ENCODE measurements at regions not wholly inside any gene's neighbourhood (a gene's known extent, or its start where the extent isn't known, plus 50 kb on each side); places are given as distances from the start of the nearest gene placed in this dataset.
A peak's percentile ranks its signal among the peaks of the same experiment; 100 is the strongest.
"Not testable (repeated sequence)": the region's sequence is repeated elsewhere in the genome, so short reads cannot be mapped to it uniquely, and the experiment has no call there.

GRCh38 chr2:37735524-37735910 lies 64.1 kb upstream of the CDC42EP3 start:
- not testable (repeated sequence) for H3K27ac Mint-ChIP-seq; H3K9me3 Mint-ChIP-seq; H3K36me3 Mint-ChIP-seq (ENCODE audit: low read depth); H3K4me3 Mint-ChIP-seq; H3K9me3 ChIP-seq (ENCODE audit: control insufficient read depth, low read length); H3K27me3 ChIP-seq (ENCODE audit: control insufficient read depth, insufficient read depth, low read length, poor library complexity, severe bottlenecking); H3K4me3 ChIP-seq (ENCODE audit: low read length); H3K36me3 ChIP-seq (ENCODE audit: control insufficient read depth, insufficient read depth, low read length); H3K27me3 Mint-ChIP-seq (ENCODE audit: insufficient read depth); H3K27ac ChIP-seq (ENCODE audit: low read depth, low read length); DNase-seq; H3K4me1 ChIP-seq (ENCODE audit: control insufficient read depth, insufficient read depth, low read length); H3K9ac ChIP-seq (ENCODE audit: extremely low read depth, low read length, poor library complexity, severe bottlenecking)
- peaks cover 19% of the 10 kb centered on the region for H3K4me1 Mint-ChIP-seq

- Mint-ChIP-seq H3K4me1 (peaks cover 19% of the 10 kb centered on the region), H3K27ac (peak overlapping the region; percentile 4), H3K36me3 (ENCODE audit: low read depth) (no peaks in the 10 kb centered on the region), H3K4me3 (no peak overlapping the region), H3K27me3 (ENCODE audit: insufficient read depth) (peaks cover 9% of the 10 kb centered on the region), H3K9me3 (peaks cover 2% of the 10 kb centered on the region)
- no peak overlapping the region for H3K27ac ChIP-seq (ENCODE audit: low read depth, low read length)
- no peak overlapping the region for H3K9ac ChIP-seq (ENCODE audit: extremely low read depth, low read length, poor library complexity, severe bottlenecking)
- H3K27me3 ChIP-seq (ENCODE audit: control insufficient read depth, insufficient read depth, low read length, poor library complexity, severe bottlenecking): no peaks in the 10 kb centered on the region
- H3K9me3 ChIP-seq (ENCODE audit: control insufficient read depth, low read length): no peaks in the 10 kb centered on the region
- peaks cover 4% of the 10 kb centered on the region for H3K4me1 ChIP-seq (ENCODE audit: control insufficient read depth, insufficient read depth, low read length)
- DNase-seq: no peak
- TF ChIP-seq CTCF (conservative IDR thresholded peaks at IDR 0.05): no peak
- H3K36me3 ChIP-seq (ENCODE audit: control insufficient read depth, insufficient read depth, low read length): no peaks in the 10 kb centered on the region
- H3K4me3 ChIP-seq (ENCODE audit: low read length): peak overlapping the region; percentile 6
Measured at GRCh38 chr2:37737507-37737906, 66.1 kb upstream of the CDC42EP3 start.

GRCh38 chr2:37738266-37738885 lies 66.9 kb upstream of the CDC42EP3 start:
- WGBS, 2 experiments (ENCODE audit: insufficient coverage in 1 of 2, insufficient read length in 1 of 2): 54 to 83% methylated on average over 2 to 5 of the region's 5 CpGs
- DNase-seq: peak; percentile 60
- Histone ChIP-seq H3K27me3 (ENCODE audit: control insufficient read depth, insufficient read depth, low read length, poor library complexity, severe bottlenecking) (no peaks in the 10 kb centered on the region), H3K9ac (ENCODE audit: extremely low read depth, low read length, poor library complexity, severe bottlenecking) (peak overlapping the region; percentile 12), H3K36me3 (ENCODE audit: control insufficient read depth, insufficient read depth, low read length) (no peaks in the 10 kb centered on the region), H3K4me1 (ENCODE audit: control insufficient read depth, insufficient read depth, low read length) (peaks cover 4% of the 10 kb centered on the region), H3K9me3 (ENCODE audit: control insufficient read depth, low read length) (no peaks in the 10 kb centered on the region), H3K4me3 (ENCODE audit: low read length) (peak overlapping the region; percentile 6), H3K27ac (ENCODE audit: low read depth, low read length) (no peak overlapping the region)
- Mint-ChIP-seq H3K4me3 (no peak overlapping the region), H3K27ac (peak overlapping the region; percentile 22), H3K27me3 (ENCODE audit: insufficient read depth) (peaks cover 3% of the 10 kb centered on the region), H3K9me3 (peaks cover 2% of the 10 kb centered on the region), H3K4me1 (peaks cover 19% of the 10 kb centered on the region), H3K36me3 (ENCODE audit: low read depth) (no peaks in the 10 kb centered on the region)
- peak; percentile 45 for TF ChIP-seq CTCF (conservative IDR thresholded peaks at IDR 0.05)

- no peak overlapping the region for H3K4me3 Mint-ChIP-seq
- no peaks in the 10 kb centered on the region for H3K9me3 ChIP-seq (ENCODE audit: control insufficient read depth, low read length)
- H3K27me3 ChIP-seq (ENCODE audit: control insufficient read depth, insufficient read depth, low read length, poor library complexity, severe bottlenecking): no peaks in the 10 kb centered on the region
- H3K4me3 ChIP-seq (ENCODE audit: low read length): peak overlapping the region; percentile 66
- H3K27me3 Mint-ChIP-seq (ENCODE audit: insufficient read depth): peaks cover 5% of the 10 kb centered on the region
- H3K4me1 ChIP-seq (ENCODE audit: control insufficient read depth, insufficient read depth, low read length): peaks cover 4% of the 10 kb centered on the region
- H3K27ac Mint-ChIP-seq: peak overlapping the region; percentile 22
- no peak overlapping the region for H3K27ac ChIP-seq (ENCODE audit: low read depth, low read length)
- H3K9me3 Mint-ChIP-seq: peaks cover 2% of the 10 kb centered on the region
- TF ChIP-seq CTCF (conservative IDR thresholded peaks at IDR 0.05): no peak
- peaks cover 19% of the 10 kb centered on the region for H3K4me1 Mint-ChIP-seq
- DNase-seq: no peak
- no peaks in the 10 kb centered on the region for H3K36me3 Mint-ChIP-seq (ENCODE audit: low read depth)
- no peak overlapping the region for H3K9ac ChIP-seq (ENCODE audit: extremely low read depth, low read length, poor library complexity, severe bottlenecking)
- no peaks in the 10 kb centered on the region for H3K36me3 ChIP-seq (ENCODE audit: control insufficient read depth, insufficient read depth, low read length)
- 94 to 100% methylated on average over 4 of the region's 4 CpGs for WGBS, 2 experiments (ENCODE audit: insufficient coverage in 1 of 2, insufficient read length in 1 of 2)
Measured at GRCh38 chr2:37739153-37739552, 67.7 kb upstream of the CDC42EP3 start.

Data from endodermal cell (in vitro differentiated cells).